Stimulated activated CD8-positive, alpha-beta memory T cell treated with anti-CD3 and anti-CD28 coated beads, Interleukin-2, amount 100 ng/mL, for 1 hour (primary cell): ENCODE measurements at regions not wholly inside any gene's neighbourhood (a gene's known extent, or its start where the extent isn't known, plus 50 kb on each side); places are given as distances from the start of the nearest gene placed in this dataset.
"Not testable (repeated sequence)": the region's sequence is repeated elsewhere in the genome, so short reads cannot be mapped to it uniquely, and the experiment has no call there.

Experiments used
- DNase-seq, 2 donors: peaks; one replicate each; pipeline ENCODE4 v3.0.0-alpha.2; 2020; ENCODE audit warnings: low read depth in 2 of 2

DNA sequence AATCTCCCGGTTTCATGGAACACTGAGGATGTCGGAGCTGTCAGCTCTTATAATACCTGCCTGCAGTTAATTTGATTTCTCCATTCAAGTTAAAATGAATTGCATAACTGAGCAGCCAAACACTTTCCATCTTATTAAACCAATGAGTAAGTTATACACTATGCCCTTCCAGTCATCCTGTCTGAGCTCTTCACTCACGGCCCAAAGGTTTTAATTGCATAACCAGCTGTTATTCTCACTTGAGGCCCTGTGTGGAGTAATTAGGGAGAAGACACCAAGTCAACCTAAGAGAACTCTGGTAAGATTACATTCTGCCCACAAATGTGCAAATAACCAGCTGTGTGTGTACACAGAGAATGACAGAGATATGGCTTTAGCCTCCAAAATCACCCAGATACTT, 303.5 kb downstream of the TBC1D4 start:
- no peak for DNase-seq

DNA sequence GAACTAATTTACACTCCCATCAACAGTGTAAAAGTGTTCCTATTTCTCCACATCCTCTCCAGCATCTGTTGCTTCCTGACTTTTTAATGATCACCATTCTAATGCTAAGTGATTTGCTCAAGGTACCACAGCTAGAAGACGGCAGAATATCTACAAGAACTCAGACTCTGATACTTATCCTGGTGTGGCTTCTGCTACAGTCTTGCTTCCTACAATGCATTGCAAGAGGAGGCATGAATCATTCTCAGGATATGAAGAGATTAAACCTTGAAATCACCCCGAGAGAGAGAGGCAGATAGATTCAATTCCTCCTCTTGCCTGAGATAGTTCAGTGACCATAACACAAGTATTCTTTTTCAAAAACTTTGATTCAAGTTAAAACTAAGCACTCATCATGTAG, 306.4 kb downstream of the TBC1D4 start:
- no peak for DNase-seq

DNA sequence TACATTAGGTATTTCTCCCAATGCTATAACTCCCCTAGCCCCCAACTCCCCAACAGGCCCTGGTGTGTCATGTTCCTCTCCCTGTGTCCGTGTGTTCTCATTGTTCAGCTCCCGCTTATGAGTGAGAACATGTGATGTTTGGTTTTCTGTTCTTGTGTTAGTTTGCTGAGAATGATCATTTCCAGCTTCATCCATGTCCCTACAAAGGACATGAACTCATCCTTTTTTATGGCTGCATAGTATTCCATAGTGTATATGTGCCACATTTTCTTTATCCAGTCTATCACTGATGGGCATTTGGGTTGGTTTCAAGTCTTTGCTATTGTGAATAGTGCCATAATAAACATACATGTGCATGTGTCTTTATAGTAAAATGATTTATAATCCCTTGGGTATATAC, 306.9 kb downstream of the TBC1D4 start:
- DNase-seq: not testable (repeated sequence)

DNA sequence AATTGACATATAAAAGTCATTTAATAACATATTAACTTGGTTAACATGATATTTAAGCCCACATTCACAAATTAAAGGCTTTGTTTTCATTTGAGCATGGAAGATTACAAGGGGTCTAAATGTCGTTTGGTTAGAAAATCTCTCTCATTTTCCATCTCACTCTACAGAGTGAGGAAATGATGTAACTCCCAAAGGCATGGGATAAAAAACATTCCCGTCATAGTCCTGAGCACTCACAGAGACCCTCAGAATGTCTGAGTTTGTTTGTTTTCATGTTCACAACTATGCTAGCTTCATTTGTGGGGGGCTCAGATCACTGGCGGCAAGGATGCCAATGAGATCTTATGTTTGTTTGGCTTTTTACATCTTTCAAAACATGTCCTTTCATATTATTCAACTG, 307.5 kb downstream of the TBC1D4 start:
- no peak for DNase-seq

DNA sequence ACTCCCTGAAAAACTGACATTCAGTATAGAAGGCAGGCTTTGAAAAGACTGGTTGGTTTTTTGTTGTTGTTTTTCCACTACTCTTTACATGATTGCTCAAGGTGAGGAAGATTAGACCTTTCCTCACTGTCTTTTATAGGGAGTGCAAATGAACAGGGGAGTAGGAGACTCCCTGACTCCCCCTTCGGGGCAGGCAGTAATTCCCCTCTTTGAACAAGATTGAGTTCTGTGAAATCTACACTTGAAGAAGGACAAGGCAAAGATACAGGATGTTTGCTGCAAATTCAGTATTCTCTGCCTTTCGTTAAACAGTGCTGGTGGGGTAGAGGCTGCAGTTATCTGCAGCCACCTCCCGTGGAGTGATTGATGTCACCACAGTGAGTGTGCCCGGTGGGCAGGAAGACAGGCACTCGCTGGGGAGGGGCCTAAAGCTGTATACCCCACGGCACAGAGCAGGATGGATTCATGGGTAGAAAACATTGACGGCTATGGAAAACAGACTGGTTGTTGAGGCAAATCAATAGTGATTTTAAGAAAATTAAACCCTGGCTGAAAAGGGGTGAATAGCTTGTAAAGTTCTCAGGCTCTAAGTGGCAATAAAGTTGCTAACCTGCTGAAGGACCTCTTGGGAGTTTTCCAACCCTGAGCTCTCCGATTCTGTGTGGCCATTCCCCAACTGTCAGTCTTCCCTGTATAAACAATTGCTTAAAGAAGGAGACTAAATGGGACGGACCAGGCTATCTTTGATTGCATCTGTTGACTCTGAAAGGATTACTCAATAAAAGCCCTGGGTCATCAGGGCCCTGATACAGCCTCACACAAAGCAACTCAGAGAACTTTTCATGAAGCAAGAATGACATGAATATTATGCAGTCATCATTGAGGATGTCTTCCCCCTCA, 308.3 kb downstream of the TBC1D4 start:
- DNase-seq: no peak

DNA sequence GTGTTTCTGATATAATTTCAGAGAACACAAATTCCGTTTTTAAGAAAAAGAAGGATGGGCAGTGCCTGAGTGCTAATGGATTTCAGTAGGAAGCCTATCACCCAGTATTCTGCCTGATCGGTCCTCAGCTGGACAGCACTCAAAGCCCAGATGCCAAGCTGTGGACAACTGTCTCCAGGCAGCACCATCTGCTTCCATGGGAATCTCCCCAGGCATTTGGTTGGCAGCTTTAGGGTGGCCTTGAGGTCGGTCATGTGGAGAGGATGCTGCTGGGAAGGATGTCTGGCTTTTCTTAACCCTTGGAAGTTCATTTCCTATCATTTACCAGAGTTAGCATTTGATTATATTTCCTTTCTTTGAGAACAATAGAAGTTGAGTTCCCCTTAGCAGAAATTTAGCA, 311.7 kb downstream of the TBC1D4 start:
- no peak for DNase-seq

DNA sequence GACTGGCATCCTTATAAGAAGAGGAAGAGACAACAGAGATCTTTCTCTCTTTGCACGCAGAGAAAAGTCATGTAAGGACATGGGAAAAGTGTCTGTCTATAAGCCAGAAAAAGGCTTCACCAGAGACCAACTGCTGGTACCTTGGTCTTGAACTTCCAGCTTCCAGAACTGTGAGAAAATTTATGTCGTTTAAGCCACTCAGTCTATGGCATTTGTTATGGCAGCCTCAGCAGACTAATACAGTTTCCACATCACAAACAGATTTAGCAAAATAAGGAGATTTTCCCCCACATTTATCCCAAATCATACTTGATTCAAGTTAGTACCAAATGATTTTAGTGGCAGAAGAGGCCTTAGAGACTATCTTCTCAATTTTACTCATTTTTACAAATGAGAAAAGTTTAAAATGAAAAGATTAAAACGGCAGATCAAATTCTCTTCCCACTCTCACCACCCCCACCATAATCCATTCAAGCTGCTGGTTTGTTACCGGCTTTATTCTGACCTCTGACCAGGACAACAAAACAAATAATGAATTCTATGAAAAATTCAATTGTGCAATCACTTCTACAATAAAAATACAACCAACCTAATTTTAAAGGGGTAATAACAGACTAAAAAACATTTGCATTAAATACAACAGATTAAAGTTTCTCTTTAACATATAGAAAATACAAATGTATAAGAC, 316.3 kb downstream of the TBC1D4 start:
- DNase-seq: no peak

DNA sequence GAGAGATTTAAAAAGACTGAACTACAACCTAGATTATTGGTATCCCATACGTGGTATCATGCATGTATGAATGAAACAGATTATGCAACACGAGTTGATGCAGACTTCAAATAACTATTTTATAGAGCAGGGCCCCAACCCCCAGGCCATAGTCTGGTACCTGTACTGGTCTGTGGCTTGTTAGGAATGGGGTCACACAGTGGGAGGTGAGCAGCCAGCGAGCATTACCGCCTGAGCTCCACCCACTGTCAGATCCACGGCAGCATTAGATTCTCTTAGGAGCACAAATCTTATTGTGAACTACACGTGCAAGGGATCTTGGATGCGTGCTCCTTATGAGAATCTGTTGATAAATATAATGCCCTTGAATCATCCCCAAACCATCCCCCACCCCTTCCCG, 320.2 kb downstream of the TBC1D4 start:
- no peak for DNase-seq

DNA sequence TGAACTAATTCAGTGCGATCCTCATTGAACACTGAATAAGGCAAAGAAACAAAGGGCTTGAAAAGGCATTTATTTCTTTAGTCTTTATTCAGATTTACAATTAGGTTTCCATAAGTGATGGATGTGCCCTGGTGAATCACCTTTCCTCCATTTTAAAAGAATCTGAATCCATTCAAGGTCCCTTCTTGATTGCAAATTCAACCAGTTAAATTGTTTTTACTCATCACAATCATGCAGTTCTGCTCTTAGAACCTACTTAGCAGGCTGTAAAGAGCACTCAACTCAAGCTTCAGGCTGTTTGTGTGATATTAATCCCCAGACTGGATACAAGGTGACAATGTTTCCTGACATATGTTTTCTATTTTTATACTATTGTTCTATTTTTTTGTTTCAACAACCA, 321.0 kb downstream of the TBC1D4 start:
- no peak for DNase-seq

DNA sequence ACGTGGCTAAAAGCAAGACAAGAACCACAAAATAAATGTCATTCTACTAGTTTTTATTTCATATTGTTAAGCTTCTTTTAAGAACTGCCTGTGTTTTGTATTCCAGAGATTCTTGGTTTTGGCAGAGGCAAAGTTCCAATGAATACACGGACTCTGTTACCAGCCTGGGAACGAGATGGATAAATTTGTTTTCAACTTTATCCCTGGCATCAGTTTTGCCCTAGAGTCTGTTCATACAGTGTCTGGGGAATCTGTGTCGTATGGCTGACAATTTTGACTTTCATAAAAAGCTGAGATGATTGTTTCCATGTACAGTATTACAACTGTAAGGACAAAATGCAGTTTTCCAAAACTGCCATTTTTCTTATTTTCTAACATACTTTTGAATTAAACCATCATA, 327.6 kb downstream of the TBC1D4 start:
- no peak for DNase-seq

DNA sequence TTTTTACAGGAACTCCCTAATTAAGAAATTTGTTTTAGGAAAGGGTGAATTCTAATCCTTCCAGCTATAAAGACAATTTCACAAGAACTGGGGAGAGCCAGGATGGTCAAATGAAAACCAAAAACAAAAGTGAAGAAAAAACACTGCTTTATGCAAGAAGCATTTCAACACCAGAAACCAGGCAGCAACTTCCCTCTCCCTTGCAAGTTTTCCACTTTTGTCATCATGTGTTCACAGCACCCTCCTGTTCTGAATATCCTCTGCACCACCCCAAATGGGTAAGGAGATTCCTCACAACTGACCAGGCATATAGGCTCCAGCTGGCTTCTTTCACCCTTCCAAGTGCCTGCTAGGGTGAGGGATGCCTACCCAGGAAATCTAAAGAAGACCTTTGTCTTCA, 328.1 kb downstream of the TBC1D4 start:
- DNase-seq: no peak

DNA sequence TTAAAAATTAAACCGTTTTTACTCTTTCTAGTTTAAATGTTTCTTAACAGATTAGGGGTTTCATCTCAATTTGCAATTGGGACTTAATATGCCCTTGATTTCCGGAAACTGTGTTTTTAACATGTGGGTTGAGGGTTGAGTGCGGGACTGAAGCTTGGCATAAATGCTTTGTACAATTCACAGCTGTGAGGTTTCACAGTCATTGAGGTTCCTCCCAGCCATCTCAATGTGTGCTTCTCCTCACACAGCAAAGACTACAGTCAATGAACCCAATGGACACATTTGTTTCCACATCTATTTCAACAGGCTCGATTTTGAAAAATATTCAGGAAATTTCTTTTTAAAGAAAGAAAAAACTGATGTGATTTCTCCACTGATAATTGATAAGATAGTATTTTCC, 328.6 kb downstream of the TBC1D4 start:
- no peak for DNase-seq

DNA sequence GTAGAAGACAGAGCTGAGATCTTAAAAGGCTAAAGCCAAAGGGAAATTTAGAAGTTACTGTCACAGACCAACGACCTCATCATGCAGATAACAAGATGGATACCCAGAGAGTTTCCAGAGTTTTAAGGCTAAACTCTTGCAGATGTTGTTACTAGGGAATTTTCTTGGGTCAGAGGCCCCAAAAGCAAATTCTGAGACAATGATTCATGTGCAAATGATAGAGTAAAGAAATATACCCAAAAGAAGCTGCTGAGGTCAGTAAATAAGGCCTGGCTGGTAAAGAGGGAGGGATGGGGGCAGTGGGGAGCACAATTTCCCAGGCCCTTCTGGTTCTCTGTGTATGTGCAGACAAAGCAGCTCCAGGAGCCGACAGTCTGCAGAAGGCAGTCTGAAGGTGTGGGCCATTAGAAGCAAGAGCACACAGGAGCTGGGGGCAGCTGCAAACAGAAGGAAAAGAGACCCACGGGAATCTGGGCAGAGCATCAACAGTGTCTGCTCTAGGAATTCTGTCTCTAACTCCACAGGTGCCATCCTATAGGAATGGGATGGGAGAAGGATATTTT, 330.8 kb downstream of the TBC1D4 start:
- DNase-seq: no peak

DNA sequence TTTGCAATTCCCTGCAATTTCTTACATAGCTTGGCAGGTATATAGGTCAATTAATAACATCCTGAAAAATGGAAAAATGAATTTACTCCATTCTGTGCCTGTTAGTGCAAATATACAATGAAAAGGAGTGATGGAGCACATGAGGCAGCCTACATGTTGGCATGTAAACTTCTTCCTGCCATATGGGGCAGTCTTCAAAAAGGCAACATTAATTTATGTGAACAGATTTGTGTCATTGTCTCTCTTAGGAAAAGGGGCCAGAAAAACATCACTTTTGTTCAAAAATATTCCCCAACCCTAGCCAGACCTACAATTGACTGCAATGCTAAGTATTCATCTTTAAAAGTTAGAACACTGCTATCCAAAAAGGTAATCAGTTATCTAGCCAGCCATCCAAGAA, 332.2 kb downstream of the TBC1D4 start:
- no peak for DNase-seq

DNA sequence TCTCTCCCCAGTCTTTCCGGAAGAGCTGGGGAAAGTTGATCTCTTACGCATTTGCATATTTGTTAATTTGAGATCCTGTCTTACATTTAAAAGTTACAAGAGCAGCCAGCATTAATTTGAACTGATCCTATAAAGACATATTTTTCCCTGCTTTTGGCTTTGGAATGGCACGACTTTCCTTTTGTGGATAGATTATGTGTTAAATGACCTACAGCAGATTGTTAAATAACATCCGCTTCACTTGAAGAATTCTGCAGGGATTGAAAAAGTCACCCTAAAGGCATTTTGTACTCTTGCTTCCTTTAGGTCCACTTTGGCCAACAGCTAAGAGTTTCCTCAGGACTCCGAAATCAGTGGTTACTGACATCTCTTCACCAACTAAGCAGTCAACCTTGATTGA, 334.0 kb downstream of the TBC1D4 start:
- no peak for DNase-seq

DNA sequence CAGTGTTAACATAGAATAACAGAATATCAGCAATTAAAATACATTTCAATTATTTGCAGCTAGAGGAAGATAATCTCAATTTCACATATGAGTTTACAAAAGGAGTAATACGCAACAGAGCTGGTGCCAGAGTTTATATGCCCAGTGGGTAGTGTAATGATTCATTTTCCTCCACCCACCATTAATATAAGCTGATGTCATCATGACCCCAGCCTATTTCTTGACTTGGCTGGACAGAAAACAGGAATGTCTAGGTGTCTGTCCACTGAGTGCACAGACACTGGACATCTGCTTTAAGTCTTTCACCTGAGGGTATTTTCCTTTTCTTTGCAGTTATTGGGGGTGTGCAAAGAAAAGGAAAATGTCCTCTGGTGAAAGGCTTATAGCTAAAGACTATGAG, 335.5 kb downstream of the TBC1D4 start:
- no peak for DNase-seq

DNA sequence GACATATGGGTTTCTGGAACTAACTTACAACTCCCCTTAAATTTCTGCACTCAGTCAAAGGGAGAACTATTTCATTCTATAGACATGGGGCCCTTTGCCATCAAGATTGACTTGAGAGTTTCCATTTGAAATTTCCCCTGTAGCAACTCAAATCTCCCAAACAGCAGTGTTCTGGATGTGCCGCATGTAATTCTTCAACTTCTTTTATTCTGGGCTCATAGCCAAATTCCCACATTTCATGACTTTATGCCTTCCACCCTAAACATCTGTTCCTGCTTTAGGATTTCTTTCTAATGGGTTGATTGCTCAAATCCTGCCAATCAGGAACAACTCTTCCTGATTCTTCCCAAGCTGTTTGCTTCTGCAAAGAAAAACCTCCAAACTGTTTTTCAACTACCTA, 336.0 kb downstream of the TBC1D4 start:
- no peak for DNase-seq

DNA sequence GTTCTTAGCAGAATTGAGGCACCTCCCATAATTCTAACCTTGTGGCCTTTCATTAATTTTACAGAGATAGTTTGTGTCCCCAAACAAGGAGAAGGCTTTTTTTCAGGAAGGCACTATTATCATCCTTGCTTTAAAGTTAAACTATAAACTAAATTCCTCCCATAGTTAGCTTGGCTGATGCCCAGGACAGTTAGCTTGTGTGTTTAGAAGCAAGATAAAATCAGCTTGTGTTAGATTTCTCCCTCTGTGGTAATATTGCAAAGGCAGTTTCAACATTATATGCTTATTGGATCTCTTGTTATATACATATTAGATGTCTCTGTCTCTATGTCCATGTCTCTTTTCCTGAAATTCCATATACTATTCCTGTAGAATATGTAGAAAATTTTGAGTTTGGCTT, 342.7 kb downstream of the TBC1D4 start:
- DNase-seq: no peak

DNA sequence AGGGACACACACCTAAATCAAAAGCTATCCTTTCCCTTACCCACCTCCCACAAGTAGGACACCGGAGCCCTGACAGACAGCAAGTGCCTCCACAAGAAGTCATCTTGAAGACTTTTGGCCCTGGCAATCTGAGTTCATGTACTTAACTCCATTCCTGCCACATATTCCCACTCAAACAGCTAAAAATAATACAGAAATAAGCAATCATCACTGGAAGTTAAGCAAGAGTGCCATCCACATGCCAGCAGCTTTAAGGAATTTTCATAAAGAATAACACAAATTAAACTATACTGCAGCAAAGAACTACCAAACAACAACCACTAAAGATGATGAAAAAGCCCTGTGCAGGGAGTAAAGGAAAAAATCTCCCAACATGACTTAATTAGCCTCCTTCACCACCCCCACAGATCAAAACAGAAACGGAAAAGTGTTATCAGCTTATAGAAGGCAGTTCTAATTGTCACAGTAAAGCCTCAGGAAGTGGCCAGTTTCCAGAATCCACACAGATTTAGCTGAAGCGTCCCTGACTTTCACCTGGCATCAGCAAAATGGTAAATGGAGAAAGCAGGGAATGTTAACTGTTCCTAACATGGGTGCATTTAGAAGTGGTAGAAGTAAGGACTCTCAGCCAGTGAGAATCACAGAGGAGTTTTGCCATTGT, 343.9 kb downstream of the TBC1D4 start:
- DNase-seq: no peak

DNA sequence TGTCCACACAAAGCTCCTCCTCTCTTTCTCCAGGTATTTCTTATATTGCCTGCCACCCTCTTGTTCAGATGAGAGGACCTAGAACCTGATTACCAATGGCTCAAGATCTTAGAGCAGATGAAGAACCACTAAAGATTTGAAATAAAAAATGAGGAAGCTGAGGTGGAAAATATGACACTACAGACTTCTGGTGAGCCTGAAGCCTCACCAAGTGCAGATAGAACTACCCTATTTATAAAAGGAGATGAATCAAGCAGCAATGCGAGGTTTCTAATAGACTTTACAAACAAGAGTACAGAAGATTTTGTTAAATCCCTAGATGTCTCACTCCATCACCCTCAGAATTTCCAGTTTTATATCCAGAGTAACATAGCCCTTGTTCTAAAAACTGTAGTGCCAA, 345.8 kb downstream of the TBC1D4 start:
- DNase-seq: no peak

DNA sequence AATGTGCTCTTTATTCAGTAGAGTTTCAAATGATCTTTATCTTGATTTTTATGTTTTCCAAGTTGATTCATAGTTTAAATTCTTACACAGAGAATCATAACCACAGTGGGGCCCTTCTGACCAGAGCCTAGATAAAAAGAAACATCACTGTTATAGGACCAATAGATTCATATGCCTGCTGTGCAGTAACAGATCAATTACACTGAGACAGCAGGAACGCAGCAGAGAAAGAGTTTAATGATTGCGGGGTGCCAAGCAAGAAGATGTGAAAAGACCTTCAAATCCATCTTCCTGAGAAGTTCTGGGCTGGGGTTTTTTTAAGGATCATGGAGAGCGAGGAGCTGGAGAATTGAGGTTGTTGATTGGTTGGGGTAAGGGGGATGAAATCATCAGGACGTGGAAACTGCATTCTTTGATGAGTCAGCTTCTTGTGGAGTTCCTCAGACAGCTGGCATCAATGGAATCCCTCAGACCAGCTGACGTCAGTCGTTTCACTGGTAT, 346.6 kb downstream of the TBC1D4 start:
- no peak for DNase-seq
